ENCODE measurements at regions not wholly inside any gene's neighbourhood (a gene's known extent, or its start where the extent isn't known, plus 50 kb on each side); places are given as distances from the start of the nearest gene placed in this dataset.
"Not testable (repeated sequence)": the region's sequence is repeated elsewhere in the genome, so short reads cannot be mapped to it uniquely, and the experiment has no call there.

DNA sequence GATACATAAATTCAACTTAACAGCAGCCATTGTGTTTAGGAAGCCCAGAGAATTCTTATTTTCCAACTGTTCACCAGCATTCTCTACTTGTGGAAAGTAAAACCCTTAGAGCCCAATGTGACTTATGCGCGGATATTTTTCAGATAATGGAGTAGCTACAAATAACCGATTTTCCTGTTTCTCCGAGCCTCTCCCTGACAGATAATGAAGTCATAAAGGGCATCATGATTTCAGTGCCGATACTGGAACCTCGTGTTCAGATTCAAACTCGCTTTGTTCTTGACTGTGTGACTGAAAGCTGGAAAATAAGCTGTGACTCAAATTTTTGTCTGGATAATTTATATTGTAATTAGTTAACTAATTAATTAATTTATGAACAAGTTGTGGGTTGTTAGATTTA lies 228.2 kb downstream of the VAPA start:
- DNase-seq (ENCODE audit: low spot score) = no peak

- no peak for DNase-seq (ENCODE audit: low spot score)
These were observed 228.8 kb downstream of the VAPA start for GRCh38 chr18:10142496-10143160.

DNA sequence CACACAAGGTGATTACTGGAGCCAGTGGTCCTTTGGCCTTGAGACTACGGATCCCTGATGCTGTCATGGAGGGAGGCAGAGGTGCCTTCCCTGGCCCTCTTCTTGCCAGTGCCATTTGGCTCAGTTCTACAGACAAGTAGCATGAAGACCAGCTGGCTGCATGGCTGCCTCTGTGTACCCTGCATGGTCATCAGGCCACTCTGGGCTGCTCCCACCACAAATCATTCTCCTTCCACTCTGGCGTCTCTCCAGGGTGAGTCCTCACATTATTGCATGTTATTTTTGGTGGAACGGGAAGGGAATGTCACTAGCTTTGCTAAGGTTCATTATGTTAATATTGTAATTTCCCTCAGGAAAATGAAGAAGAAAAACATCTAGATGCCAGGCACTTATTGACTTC lies 229.8 kb downstream of the VAPA start:
- no peak for DNase-seq (ENCODE audit: low spot score)

DNA sequence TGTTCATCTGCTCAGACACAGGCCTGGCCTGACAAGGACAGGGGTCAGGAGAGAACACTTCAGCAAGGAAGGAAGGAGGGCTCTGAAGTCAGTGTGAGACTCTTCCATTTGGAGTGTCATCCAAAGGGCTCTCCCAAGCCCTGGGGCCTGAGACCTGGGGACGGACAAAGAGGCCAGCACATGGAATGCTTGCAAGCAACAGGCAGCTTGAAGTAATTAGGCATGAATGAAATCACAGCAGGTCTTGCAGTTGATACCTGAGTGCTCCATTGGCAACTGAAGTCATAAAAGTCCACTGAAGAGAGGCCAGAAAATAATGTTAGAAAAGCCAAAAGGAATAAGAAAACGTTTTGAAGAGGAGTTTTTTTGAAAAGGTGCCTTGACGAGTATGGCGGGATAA lies 231.7 kb downstream of the VAPA start:
- no peak for DNase-seq (ENCODE audit: low spot score)

DNA sequence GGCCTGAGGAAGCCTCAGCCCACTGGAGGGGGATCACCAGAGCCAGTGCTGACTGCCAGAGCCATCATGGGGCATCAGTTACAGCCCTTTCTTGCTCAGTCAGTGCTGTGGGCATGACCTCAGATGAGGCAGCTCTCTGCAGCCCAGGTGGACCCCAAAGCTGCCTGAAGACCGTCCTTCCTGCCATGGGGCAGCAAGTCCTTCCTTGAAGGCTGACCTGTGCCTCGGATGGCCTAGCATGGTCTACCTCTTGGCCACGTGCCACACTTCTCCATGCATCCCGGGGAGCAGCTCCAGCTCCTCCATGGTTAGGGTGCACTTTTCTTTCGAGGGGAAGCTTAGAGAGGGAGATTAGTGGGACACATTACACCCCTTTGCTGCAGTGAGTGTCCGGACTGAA lies 233.4 kb downstream of the VAPA start:
- no peak for DNase-seq (ENCODE audit: low spot score)

DNA sequence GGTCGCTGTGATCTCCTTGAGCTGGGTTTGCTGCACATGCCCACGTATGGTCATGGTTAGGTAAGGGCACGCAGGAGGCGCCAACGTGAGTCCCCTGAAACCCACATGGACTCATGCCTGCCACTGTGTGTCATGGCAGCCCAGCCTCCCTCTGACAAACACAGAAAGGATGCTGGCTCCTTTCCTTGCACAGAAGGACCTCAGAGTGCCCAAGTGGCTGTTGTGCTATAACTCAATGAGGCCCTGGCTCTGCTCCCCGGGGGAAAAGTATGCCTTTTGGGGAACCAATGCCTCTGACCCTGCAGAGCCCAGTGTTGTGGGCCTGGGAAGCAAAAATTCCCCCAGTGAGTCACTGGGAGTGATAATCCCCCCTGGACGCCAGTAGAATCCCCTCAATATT lies 233.9 kb downstream of the VAPA start:
- DNase-seq (ENCODE audit: low spot score) = no peak

DNA sequence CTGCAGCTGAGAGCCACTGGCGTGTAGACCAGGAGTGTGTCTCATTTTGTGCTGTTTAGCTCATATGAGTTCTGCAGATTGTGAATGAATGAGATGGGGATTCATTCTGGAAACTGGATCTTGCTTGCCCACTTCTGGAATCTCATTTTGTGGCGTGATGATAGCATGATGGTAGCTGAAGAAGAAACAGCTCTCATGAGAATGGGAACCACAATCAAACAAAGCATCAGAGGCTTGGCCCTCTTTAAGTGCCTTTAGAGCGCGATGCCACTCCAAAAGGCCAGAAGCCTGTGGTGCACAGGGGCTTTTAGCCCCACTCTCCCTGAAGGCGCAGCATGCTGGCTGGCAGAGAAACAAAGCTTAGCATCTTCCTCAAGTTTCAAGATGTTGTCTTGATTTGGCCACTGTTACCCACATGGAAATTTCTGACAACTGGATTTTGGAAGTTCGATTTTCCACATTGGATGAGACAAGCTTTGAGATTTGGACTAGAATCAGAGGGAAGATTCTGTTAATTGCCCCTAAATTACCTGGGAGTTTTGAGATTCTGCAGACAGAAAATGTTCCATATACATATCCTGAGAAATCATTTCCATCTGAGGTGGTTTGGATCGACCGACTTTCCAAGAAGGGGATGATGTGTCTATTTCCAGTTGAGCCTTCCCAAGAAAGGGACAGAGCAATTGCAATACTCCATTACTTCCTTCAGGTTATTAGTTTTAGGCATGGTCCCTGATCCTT lies 234.5 kb downstream of the VAPA start:
- DNase-seq (ENCODE audit: low spot score) = no peak

GRCh38 chr18:10149768-10150556 lies 236.1 kb downstream of the VAPA start:
- no peak for DNase-seq (ENCODE audit: low spot score)

DNA sequence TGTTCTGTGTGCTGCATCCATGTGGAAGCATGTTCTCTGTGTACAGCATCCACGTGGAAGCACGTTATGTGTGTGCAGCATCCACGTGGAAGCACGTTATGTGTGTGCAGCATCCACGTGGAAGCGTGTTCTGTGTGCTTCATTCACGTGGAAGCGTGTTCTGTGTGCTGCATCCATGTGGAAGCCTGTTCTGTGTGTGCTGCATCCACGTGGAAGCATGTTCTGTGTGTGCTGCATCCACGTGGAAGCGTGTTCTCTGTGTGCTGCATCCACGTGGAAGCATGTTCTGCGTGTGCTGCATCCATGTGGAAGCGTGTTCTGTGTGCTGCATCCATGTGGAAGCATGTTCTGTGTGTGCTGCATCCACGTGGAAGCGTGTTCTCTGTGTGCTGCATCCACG lies 236.8 kb downstream of the VAPA start:
- DNase-seq (ENCODE audit: low spot score) = not testable (repeated sequence)

DNA sequence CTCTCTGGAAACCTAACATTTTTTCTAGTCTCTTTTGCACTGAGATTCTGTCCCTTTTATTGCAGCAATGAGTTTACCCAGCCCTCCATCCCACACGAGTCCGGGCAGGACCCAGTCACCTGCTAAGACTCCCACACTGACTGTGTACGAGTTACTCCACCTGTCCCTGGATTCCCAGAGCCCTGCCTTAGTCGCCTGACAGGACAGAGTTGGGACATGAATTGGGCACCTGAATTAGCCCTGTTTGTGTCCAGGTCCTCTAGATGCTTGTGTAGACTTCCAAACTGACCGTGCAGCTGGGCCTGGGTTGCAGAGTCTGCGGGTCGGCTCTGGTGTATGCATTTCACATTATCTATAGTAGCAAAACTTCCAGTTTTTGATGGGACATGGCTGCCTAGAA lies 238.7 kb downstream of the VAPA start:
- DNase-seq (ENCODE audit: low spot score) = no peak

- no peak for DNase-seq (ENCODE audit: low spot score)
These were observed 240.3 kb downstream of the VAPA start for GRCh38 chr18:10153924-10154752.

GRCh38 chr18:10157706-10158105 lies 243.9 kb downstream of the VAPA start:
- DNase-seq (ENCODE audit: low spot score) = no peak

DNA sequence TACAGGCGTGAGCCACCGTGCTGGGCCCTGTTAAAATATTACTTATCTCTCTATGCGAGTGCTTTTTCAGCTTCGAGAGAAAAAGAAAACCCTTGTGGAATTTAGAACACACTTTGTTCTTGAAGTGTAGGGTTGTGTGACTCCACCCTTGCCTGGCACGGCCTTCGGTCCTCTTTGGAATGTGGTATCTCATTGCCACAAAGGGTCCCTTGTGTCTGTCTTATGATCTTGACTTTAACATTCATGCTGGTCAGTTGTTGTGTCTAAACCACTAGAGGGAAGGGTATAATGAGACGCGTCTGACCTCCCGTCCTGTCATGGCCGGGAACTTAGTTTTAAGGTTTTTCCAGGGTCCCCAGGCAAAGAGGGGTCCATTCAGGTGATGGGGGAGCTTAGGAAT lies 246.4 kb downstream of the VAPA start:
- DNase-seq (ENCODE audit: low spot score) = no peak

DNA sequence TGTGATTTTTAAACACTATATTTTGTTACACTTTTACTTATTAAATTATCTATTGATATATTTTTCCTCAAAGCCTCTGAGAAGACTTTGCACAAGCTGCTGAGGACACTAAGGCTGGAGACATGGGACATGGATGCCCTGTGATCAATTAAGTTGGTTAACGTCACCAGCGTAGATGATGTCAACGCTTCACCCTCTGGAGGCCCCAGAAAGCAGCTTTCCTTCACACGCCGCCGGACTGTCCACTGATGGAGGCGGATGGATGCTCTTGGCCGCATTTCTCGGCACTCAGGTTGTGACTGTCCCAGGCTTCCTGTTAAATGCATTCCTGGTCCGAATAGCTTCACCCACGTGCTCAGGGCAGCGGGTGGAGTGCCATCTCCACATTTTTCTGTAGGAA lies 247.5 kb downstream of the VAPA start:
- no peak for DNase-seq (ENCODE audit: low spot score)

- no peak for DNase-seq (ENCODE audit: low spot score)
These were observed 248.5 kb downstream of the VAPA start for GRCh38 chr18:10162340-10162739.

- peak; percentile 1 for DNase-seq (ENCODE audit: low spot score)
These were observed 250.7 kb downstream of the VAPA start for GRCh38 chr18:10164271-10165071.

GRCh38 chr18:10166164-10166807 lies 252.5 kb downstream of the VAPA start:
- no peak for DNase-seq (ENCODE audit: low spot score)

DNA sequence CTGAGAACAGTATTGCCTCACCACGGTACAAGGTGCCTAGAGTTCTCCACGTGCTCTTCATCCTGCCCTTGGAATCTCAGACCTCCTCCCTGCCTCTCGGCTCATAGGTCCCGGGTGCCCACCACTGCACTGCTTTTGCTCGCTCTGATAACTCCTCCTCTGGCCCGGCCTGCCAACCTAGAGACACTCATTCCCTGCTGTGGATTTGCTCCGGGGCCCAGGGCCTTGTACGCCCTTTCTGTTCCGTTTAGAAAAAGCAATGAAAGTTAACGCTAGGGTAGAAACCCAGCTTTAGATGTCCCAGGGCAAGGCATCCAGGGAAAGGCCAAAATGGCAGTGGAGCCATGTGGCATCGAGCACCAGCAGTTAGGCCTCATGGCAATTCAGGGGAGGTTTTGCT lies 253.9 kb downstream of the VAPA start:
- DNase-seq (ENCODE audit: low spot score) = no peak

- no peak for DNase-seq (ENCODE audit: low spot score)
These were observed 254.7 kb downstream of the VAPA start for GRCh38 chr18:10168477-10168876.

DNA sequence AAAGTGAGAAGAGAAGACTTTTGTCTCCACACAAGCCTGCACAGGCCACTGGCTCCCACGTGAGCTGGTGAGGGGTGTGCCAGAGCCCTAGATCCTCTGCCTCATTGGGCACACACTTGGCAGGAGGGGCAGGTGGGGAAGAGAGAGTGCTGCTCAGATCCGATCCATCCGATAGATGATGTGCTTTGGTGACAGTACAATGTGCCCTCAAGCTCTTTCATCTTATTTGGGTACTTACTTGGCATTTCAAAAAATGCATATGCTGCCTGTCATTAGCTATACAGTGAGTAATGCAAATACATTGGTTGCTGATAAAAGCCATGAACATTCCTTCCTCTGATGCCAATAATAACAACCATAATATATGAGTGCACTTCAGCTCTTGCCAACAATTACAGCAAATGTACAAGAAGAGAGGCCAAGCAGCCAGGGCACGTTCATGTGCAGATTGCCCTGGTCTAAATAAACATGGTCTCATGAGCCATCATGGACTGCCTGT lies 255.3 kb downstream of the VAPA start:
- DNase-seq (ENCODE audit: low spot score) = no peak

- no peak for DNase-seq (ENCODE audit: low spot score)
These were observed 256.0 kb downstream of the VAPA start for GRCh38 chr18:10169814-10170213.

Data from cerebellar cortex (tissue), 1 donor.